SK-N-SH (cell line): ENCODE measurements at regions not wholly inside any gene's neighbourhood (a gene's known extent, or its start where the extent isn't known, plus 50 kb on each side); places are given as distances from the start of the nearest gene placed in this dataset.

Experiments used
- CTCF ChIA-PET: fragments of 300-600, 350-600 bp; formaldehyde crosslinking; extraction: SDS; loops from one replicate; lab custom pipeline; 2021; lab: Yijun Ruan, JAX
- POLR2A ChIA-PET: fragments of 350-600 bp; sonication (Branson Sonifier 250); formaldehyde crosslinking; extraction: SDS; loops from one replicate; lab custom pipeline; 2020; ENCODE audit warnings: antibody characterized with exemption, inconsistent platforms; lab: Yijun Ruan, JAX
- DNase-seq: peaks from one replicate; pipeline ENCODE4 v3.0.0; 2012
- H2AFZ ChIP-seq: fragments of 200-600 bp; sonication (generic); 2 replicates; pipeline ENCODE4 v1.8.1; 2016; ENCODE audit warnings: antibody characterized with exemption, mild to moderate bottlenecking, low read depth
- H3F3A ChIP-seq: fragments of 200-600 bp; sonication (generic); replicated peaks from 2 replicates; pipeline ENCODE3; 2016; ENCODE audit warnings: antibody characterized with exemption, mild to moderate bottlenecking; ENCODE audit not compliant: insufficient read depth
- H3K27ac ChIP-seq, 2 experiments: fragments of 200-500 bp in 1 of 2; fragments of 200-600 bp in 1 of 2; sonication (Bioruptor generic) in 1 of 2; sonication (generic), shearing (Covaris generic) in 1 of 2; 2 replicates each; pipeline versions ENCODE4 v1.5.1 to v1.6.1; 2014 to 2016; ENCODE audit warnings: low read depth in 2 of 2, inconsistent platforms in 1 of 2, low read length in 1 of 2, mild to moderate bottlenecking in 1 of 2, mixed read lengths in 1 of 2
- H3K27me3 ChIP-seq: fragments of 200-600 bp; sonication (generic), shearing (Covaris generic); 2 replicates; pipeline ENCODE4 v1.6.1; 2016; ENCODE audit warnings: mixed run types; ENCODE audit not compliant: insufficient read depth
- H3K36me3 ChIP-seq, 2 experiments: fragments of 200-500 bp in 1 of 2; fragments of 200-600 bp in 1 of 2; sonication (Bioruptor generic) in 1 of 2; sonication (generic) in 1 of 2; replicated peaks in 1 of 2; 2 replicates each; pipeline versions ENCODE3 to v1.5.1; 2014 to 2016; ENCODE audit warnings: low read length in 1 of 2, mild to moderate bottlenecking in 1 of 2; ENCODE audit not compliant: insufficient read depth in 2 of 2, control insufficient read depth in 1 of 2
- H3K4me1 ChIP-seq, 2 experiments: fragments of 200-500 bp in 1 of 2; fragments of 200-600 bp in 1 of 2; sonication (Bioruptor generic) in 1 of 2; sonication (generic), shearing (Covaris generic) in 1 of 2; 2 replicates each; pipeline versions ENCODE4 v1.5.1 to v1.6.1; 2014 to 2016; ENCODE audit warnings: low read depth in 1 of 2, low read length in 1 of 2, mixed run types in 1 of 2; ENCODE audit not compliant: insufficient read depth in 2 of 2, control insufficient read depth in 1 of 2
- H3K4me2 ChIP-seq: fragments of 200-600 bp; sonication (generic), shearing (Covaris generic); 2 replicates; pipeline ENCODE4 v1.6.1; 2017; ENCODE audit warnings: mixed run types
- H3K4me3 ChIP-seq, 2 experiments: fragments of 200-500 bp in 1 of 2; fragments of 200-600 bp in 1 of 2; sonication (Bioruptor generic) in 1 of 2; sonication (generic), shearing (Covaris generic) in 1 of 2; 2 replicates each; pipeline versions ENCODE4 v1.5.1 to v1.8.1; 2014 to 2016; ENCODE audit warnings: low read depth in 2 of 2, inconsistent platforms in 1 of 2, low read length in 1 of 2, mild to moderate bottlenecking in 1 of 2, mixed read lengths in 1 of 2, moderate library complexity in 1 of 2
- H3K79me2 ChIP-seq: fragments of 200-600 bp; sonication (generic); 2 replicates; pipeline ENCODE4 v1.8.1; 2017; ENCODE audit warnings: mild to moderate bottlenecking; ENCODE audit not compliant: insufficient read depth
- H3K9ac ChIP-seq: fragments of 200-600 bp; sonication (generic); 2 replicates; pipeline ENCODE4 v1.6.1; 2017; ENCODE audit warnings: mixed run types
- H3K9me2 ChIP-seq: fragments of 200-600 bp; sonication (generic); 2 replicates; pipeline ENCODE4 v1.6.1; 2017; ENCODE audit warnings: mixed run types
- H3K9me3 ChIP-seq: fragments of 200-600 bp; sonication (generic); 2 replicates; pipeline ENCODE4 v1.6.1; 2017; ENCODE audit warnings: mixed run types, mild to moderate bottlenecking, moderate library complexity
- H4K20me1 ChIP-seq: fragments of 200-600 bp; sonication (generic); 2 replicates; pipeline ENCODE4 v1.6.1; 2017; ENCODE audit warnings: mild to moderate bottlenecking, mixed run types; ENCODE audit not compliant: insufficient read depth
- FOSL2 ChIP-seq: IDR thresholded peaks from 2 replicates; pipeline ENCODE4 v1.4.0; 2012; ENCODE audit warnings: low read depth, mild to moderate bottlenecking, moderate library complexity, borderline replicate concordance
- FOXM1 ChIP-seq: IDR thresholded peaks from 2 replicates; pipeline ENCODE4 v1.4.0; 2012; ENCODE audit warnings: low read depth, mild to moderate bottlenecking
- GABPA ChIP-seq: IDR thresholded peaks from 2 replicates; pipeline ENCODE4 v1.4.0; 2012; ENCODE audit warnings: low read depth, mild to moderate bottlenecking
- JUND ChIP-seq: IDR thresholded peaks from 2 replicates; pipeline ENCODE4 v1.4.0; 2012
- MAX ChIP-seq: IDR thresholded peaks from 2 replicates; pipeline ENCODE4 v1.4.0; 2012; ENCODE audit warnings: low read depth
- NFIC ChIP-seq: IDR thresholded peaks from 2 replicates; pipeline ENCODE4 v1.4.0; 2012; ENCODE audit warnings: borderline replicate concordance
- PBX3 ChIP-seq: IDR thresholded peaks from 2 replicates; pipeline ENCODE4; 2012
- REST ChIP-seq: IDR thresholded peaks from 2 replicates; pipeline ENCODE4 v1.6.1; 2012; ENCODE audit warnings: mild to moderate bottlenecking, low read depth, low read length, moderate library complexity
- SIN3A ChIP-seq: IDR thresholded peaks from 2 replicates; pipeline ENCODE4 v1.6.1; 2012; ENCODE audit warnings: low read depth, mild to moderate bottlenecking, low read length, moderate library complexity, borderline replicate concordance
- TAF1 ChIP-seq: IDR thresholded peaks from 2 replicates; pipeline ENCODE4 v1.6.1; 2012; ENCODE audit warnings: low read depth, mild to moderate bottlenecking, low read length, moderate library complexity, borderline replicate concordance
- TCF12 ChIP-seq: IDR thresholded peaks from 2 replicates; pipeline ENCODE4 v1.4.0; 2012
- TEAD4 ChIP-seq: IDR thresholded peaks from 2 replicates; pipeline ENCODE4 v1.4.0; 2012; ENCODE audit warnings: mild to moderate bottlenecking, borderline replicate concordance; ENCODE audit not compliant: insufficient read depth
- whole genome bisulfite sequencing: methylation state at CpG from one replicate; pipeline ENCODE4 v1.1.6; 2017; ENCODE audit warnings: low lambda C conversion rate; 5-methylcytosine and 5-hydroxymethylcytosine counted together

- Histone ChIP-seq H3K9me3 (no peaks in the 10 kb centered on the region), H3F3A (no peaks in the 10 kb centered on the region), H3K4me3 (no peak overlapping the region), H3K79me2 (no peaks in the 10 kb centered on the region), H3K4me1 (no peaks in the 10 kb centered on the region), H2AFZ (no peak overlapping the region), H3K27ac (no peak overlapping the region), H4K20me1 (no peaks in the 10 kb centered on the region), H3K9me2 (no peaks in the 10 kb centered on the region), H3K9ac (no peak overlapping the region), H3K36me3 (no peaks in the 10 kb centered on the region), H3K4me2 (no peak overlapping the region), H3K27me3 (no peaks in the 10 kb centered on the region)
- DNase-seq: no peak
- POLR2A ChIA-PET: no interaction called here
- CTCF ChIA-PET: no interaction called here
- 0 out of 2 replicates have a peak, but pooled peaks have one; percentile 13 for TF ChIP-seq TCF12
- TF ChIP-seq FOXM1: no peak
- no peak for TF ChIP-seq TEAD4
- no peak for TF ChIP-seq MAX
- 0 out of 2 replicates have a peak, but pooled peaks have one; percentile 35 for TF ChIP-seq NFIC
- no peak for TF ChIP-seq REST
- TF ChIP-seq GABPA: no peak
These were observed 358.2 kb upstream of the MEF2C start for GRCh38 chr5:89241186-89241585.

- Histone ChIP-seq H3K9ac (no peak overlapping the region), H3K27ac (no peak overlapping the region), H3K4me3 (no peak overlapping the region), H3K9me3 (no peaks in the 10 kb centered on the region), H3K4me2 (no peak overlapping the region), H2AFZ (no peak overlapping the region), H3K27me3 (no peaks in the 10 kb centered on the region), H3F3A (no peaks in the 10 kb centered on the region), H3K79me2 (no peaks in the 10 kb centered on the region), H3K4me1 (no peaks in the 10 kb centered on the region), H3K9me2 (no peaks in the 10 kb centered on the region), H3K36me3 (no peaks in the 10 kb centered on the region), H4K20me1 (no peaks in the 10 kb centered on the region)
- CTCF ChIA-PET: no interaction called here
- peak; percentile 46; the same call in 1 of the 2 replicates for TF ChIP-seq JUND
- peak; percentile 30; the same call in 1 of the 2 replicates for TF ChIP-seq FOSL2
- TF ChIP-seq TAF1: no peak
- TF ChIP-seq PBX3: peak; percentile 70
- TF ChIP-seq SIN3A: no peak
- no peak for DNase-seq
- POLR2A ChIA-PET: no interaction called here
- 25% methylated on average over 1 of the region's 1 CpG for WGBS
These were observed 353.9 kb upstream of the MEF2C start for GRCh38 chr5:89236900-89237299.
